ENCODE measurements at regions not wholly inside any gene's neighbourhood (a gene's known extent, or its start where the extent isn't known, plus 50 kb on each side); places are given as distances from the start of the nearest gene placed in this dataset.

GRCh38 chrX:149275836-149276235, 229.3 kb downstream of the IDS start:
- intact Hi-C loops (cut with DNase I), result no loop called here
- H3K36me3 ChIP-seq, result no peaks in the 10 kb centered on the region
- no peaks in the 10 kb centered on the region for H3K4me1 ChIP-seq
- H3K9me3 ChIP-seq, result no peaks in the 10 kb centered on the region
- no peaks in the 10 kb centered on the region for H3K27me3 ChIP-seq
- no peak overlapping the region for H3K27ac ChIP-seq
- no peak overlapping the region for H3K4me3 ChIP-seq
- TF ChIP-seq, protein P1, sequence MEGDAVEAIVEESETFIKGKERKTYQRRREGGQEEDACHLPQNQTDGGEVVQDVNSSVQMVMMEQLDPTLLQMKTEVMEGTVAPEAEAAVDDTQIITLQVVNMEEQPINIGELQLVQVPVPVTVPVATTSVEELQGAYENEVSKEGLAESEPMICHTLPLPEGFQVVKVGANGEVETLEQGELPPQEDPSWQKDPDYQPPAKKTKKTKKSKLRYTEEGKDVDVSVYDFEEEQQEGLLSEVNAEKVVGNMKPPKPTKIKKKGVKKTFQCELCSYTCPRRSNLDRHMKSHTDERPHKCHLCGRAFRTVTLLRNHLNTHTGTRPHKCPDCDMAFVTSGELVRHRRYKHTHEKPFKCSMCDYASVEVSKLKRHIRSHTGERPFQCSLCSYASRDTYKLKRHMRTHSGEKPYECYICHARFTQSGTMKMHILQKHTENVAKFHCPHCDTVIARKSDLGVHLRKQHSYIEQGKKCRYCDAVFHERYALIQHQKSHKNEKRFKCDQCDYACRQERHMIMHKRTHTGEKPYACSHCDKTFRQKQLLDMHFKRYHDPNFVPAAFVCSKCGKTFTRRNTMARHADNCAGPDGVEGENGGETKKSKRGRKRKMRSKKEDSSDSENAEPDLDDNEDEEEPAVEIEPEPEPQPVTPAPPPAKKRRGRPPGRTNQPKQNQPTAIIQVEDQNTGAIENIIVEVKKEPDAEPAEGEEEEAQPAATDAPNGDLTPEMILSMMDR (IDR thresholded peaks at IDR 0.05), result no peak
- DNase-seq (ENCODE audit: low spot score in 2 of 2), result no peak

GRCh38 chrX:149274516-149275105, 230.5 kb downstream of the IDS start:
- Histone ChIP-seq H3K36me3 (no peaks in the 10 kb centered on the region), H3K4me1 (no peaks in the 10 kb centered on the region), H3K9me3 (no peaks in the 10 kb centered on the region), H3K4me3 (no peak overlapping the region), H3K27ac (no peak overlapping the region), H3K27me3 (no peaks in the 10 kb centered on the region)
- DNase-seq (ENCODE audit: low spot score in 2 of 2), result no peak
- TF ChIP-seq, protein P1 (IDR thresholded peaks at IDR 0.05), result no peak
- intact Hi-C loops (cut with DNase I), result no loop called here

DNA sequence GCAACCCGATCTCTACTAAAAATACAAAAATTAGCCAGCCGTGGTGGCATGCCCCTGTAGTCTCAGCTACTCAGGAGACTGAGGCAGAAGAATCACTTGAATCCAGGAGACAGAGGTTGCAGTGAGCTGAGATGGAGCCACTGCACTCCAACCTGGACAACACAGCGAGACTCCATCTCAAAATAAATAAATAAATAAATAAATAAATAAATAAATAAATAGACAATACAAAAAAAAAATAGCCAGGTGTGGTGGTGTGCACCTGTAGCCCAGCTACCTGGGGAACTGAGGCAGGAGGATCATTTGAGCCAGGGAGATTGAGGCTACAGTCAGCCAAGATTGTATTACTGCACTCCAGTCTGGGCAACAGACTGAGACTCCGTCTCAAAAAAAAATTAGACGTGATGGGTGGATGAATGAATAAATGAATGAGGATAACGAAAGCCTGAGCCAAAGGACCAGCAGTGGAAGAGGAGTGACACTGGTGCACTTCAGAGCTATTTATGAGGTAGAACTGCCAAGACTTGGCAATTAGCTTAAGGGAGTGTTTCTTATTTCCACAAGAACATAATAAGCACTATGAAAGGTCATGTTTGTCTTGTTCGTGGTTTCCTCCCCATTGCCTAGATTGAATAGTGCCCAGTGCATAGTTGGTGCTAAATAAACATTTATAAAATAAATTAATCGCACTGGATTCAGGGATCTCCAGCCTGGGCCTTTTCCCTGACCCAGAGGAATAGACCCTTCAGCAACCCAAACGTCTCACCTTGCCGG, 232.2 kb downstream of the IDS start:
- no peak overlapping the region for H3K4me3 ChIP-seq
- TF ChIP-seq, protein P1 (IDR thresholded peaks at IDR 0.05), result no peak
- no peak for DNase-seq (ENCODE audit: low spot score in 2 of 2)
- no peaks in the 10 kb centered on the region for H3K27me3 ChIP-seq
- H3K4me1 ChIP-seq, result no peaks in the 10 kb centered on the region
- no peak overlapping the region for H3K27ac ChIP-seq
- H3K9me3 ChIP-seq, result no peaks in the 10 kb centered on the region
- no peaks in the 10 kb centered on the region for H3K36me3 ChIP-seq
- intact Hi-C loops (cut with DNase I), result no loop called here

GRCh38 chrX:149267878-149268813, 237.0 kb downstream of the IDS start:
- Histone ChIP-seq H3K4me3 (no peak overlapping the region), H3K36me3 (no peaks in the 10 kb centered on the region), H3K27ac (no peak overlapping the region), H3K4me1 (no peaks in the 10 kb centered on the region), H3K9me3 (no peaks in the 10 kb centered on the region), H3K27me3 (no peaks in the 10 kb centered on the region)
- intact Hi-C loops (cut with DNase I), result no loop called here
- DNase-seq (ENCODE audit: low spot score in 2 of 2), result no peak
- TF ChIP-seq, protein P1 (IDR thresholded peaks at IDR 0.05), result no peak

GRCh38 chrX:149262086-149262485, 243.0 kb downstream of the IDS start:
- H3K27me3 ChIP-seq, result no peaks in the 10 kb centered on the region
- intact Hi-C loops (cut with DNase I), result no loop called here
- H3K27ac ChIP-seq, result no peak overlapping the region
- DNase-seq (ENCODE audit: low spot score in 2 of 2), result no peak
- no peaks in the 10 kb centered on the region for H3K36me3 ChIP-seq
- H3K9me3 ChIP-seq, result no peaks in the 10 kb centered on the region
- no peaks in the 10 kb centered on the region for H3K4me1 ChIP-seq
- H3K4me3 ChIP-seq, result no peak overlapping the region
- TF ChIP-seq, protein P1 (IDR thresholded peaks at IDR 0.05), result no peak
